ENCODE measurements at regions not wholly inside any gene's neighbourhood (a gene's known extent, or its start where the extent isn't known, plus 50 kb on each side); places are given as distances from the start of the nearest gene placed in this dataset.

DNA sequence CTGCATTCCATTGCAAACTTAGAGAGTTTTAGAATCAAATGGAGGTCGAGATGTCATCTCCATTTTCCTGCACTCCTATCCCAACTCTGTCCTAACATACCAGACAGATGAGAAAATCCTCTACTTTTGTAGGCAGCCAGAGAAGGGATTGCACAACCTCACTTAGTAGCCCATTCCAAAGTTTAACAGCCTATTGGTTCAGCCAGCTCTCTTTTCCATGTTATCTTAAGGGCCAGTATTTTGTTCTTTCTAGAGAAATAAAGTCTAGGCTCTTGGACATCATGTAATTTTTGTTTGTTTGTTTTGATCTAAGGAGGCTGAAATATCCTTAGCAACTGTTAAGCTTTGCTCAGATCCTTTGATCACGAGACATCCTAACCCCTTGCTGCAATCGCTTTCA, 173.0 kb downstream of the COX18 start:
- TF ChIP-seq SUZ12 (IDR thresholded peaks at IDR 0.05; ENCODE audit: extremely low read depth, insufficient read depth, insufficient read length) (no peak), ZNF274 (IDR thresholded peaks at IDR 0.05; ENCODE audit: low read depth, low read length) (no peak), YY1 (IDR thresholded peaks at IDR 0.05; ENCODE audit: insufficient read depth, insufficient read length) (no peak)
